Prostate gland (tissue), 2 donors: ENCODE measurements at regions not wholly inside any gene's neighbourhood (a gene's known extent, or its start where the extent isn't known, plus 50 kb on each side); places are given as distances from the start of the nearest gene placed in this dataset.

Source experiments
- POLR2AphosphoS5 ChIP-seq: sonication (generic); formaldehyde crosslinking; IDR thresholded peaks from one replicate; pipeline ENCODE4 v1.6.1; 2017; ENCODE audit warnings: antibody characterized with exemption
- TF ChIP-seq, protein P1 (sequence below), 4 experiments: fragments of 200-600 bp in 2 of 4; fragments of 450-650 bp in 2 of 4; sonication (generic) in 2 of 4; IDR thresholded peaks; 1 replicate in 3 of 4; 2 replicates in 1 of 4; pipeline ENCODE4 v1.5.1; 2016 to 2019; ENCODE audit warnings: antibody characterized with exemption in 4 of 4, mild to moderate bottlenecking in 2 of 4, moderate library complexity in 2 of 4

DNA sequence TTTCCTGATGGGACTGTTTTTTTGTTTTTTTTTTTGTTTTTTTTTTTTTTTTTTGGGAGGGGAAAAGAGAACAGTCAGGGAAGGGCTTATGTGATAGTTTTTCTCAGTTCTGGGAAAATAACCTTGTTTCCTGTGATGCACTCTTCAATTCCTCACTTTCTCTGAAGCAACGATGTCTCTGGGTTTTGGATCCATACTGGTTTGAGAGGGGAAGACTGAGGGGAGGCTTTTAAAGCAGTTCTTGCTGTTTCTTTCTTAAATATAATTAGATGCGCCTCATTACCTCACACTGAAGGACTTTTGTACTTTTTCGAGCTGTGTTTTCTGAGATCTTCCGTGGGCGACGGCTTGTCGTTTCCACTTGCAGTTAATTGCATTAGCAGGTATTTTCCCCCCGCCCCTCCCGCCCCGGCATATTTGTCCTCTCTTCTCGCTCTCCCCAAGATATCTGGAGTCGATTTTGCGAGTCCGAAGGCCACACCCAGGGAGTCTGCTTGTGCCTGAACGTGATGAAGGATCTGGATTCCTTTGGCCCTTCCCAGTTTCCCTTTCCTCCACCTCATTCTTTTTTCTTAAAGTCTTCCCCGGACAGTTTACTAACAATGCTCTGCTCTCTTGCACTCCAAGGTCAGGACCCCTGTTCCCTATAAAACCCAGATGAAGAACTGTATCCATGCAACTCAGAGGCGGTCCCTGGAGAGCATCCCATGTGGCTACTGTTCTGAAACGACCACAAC, 125.2 kb upstream of the ZFHX3 start:
- peak; percentile 4 for TF ChIP-seq POLR2AphosphoS5
- TF ChIP-seq, protein P1, sequence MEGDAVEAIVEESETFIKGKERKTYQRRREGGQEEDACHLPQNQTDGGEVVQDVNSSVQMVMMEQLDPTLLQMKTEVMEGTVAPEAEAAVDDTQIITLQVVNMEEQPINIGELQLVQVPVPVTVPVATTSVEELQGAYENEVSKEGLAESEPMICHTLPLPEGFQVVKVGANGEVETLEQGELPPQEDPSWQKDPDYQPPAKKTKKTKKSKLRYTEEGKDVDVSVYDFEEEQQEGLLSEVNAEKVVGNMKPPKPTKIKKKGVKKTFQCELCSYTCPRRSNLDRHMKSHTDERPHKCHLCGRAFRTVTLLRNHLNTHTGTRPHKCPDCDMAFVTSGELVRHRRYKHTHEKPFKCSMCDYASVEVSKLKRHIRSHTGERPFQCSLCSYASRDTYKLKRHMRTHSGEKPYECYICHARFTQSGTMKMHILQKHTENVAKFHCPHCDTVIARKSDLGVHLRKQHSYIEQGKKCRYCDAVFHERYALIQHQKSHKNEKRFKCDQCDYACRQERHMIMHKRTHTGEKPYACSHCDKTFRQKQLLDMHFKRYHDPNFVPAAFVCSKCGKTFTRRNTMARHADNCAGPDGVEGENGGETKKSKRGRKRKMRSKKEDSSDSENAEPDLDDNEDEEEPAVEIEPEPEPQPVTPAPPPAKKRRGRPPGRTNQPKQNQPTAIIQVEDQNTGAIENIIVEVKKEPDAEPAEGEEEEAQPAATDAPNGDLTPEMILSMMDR (IDR thresholded peaks at IDR 0.05) = no peak
